ENCODE measurements at regions not wholly inside any gene's neighbourhood (a gene's known extent, or its start where the extent isn't known, plus 50 kb on each side); places are given as distances from the start of the nearest gene placed in this dataset.

- no peaks in the 10 kb centered on the region for H4K20me1 ChIP-seq (ENCODE audit: insufficient read depth, poor library complexity, severe bottlenecking)
- no peak for DNase-seq (ENCODE audit: low spot score)
- H2AFZ ChIP-seq = no peak overlapping the region
- peaks cover 12% of the 10 kb centered on the region for H3K4me1 ChIP-seq (ENCODE audit: insufficient read depth)
- no peaks in the 10 kb centered on the region for H3K36me3 ChIP-seq (replicated peaks; ENCODE audit: insufficient read depth, low read depth)
- no peaks in the 10 kb centered on the region for H3K27me3 ChIP-seq
- H3K9me3 ChIP-seq (ENCODE audit: low read depth) = no peaks in the 10 kb centered on the region
- WGBS (ENCODE audit: low lambda C conversion rate, missing lambda C conversion rate) = 96% methylated on average over 3 of the region's 3 CpGs
- no peak overlapping the region for H3K4me3 ChIP-seq
- H3K27ac ChIP-seq = no peak overlapping the region
- no peak overlapping the region for H3K4me2 ChIP-seq
- no peaks in the 10 kb centered on the region for H3K79me2 ChIP-seq
- TF ChIP-seq EZH2phosphoT487 (IDR thresholded peaks at IDR 0.05; ENCODE audit: low read depth, severe bottlenecking, unreplicated experiment) (no peak), EZH2 (IDR thresholded peaks at IDR 0.05; ENCODE audit: borderline replicate concordance) (no peak)
- TF ChIP-seq, protein P1, sequence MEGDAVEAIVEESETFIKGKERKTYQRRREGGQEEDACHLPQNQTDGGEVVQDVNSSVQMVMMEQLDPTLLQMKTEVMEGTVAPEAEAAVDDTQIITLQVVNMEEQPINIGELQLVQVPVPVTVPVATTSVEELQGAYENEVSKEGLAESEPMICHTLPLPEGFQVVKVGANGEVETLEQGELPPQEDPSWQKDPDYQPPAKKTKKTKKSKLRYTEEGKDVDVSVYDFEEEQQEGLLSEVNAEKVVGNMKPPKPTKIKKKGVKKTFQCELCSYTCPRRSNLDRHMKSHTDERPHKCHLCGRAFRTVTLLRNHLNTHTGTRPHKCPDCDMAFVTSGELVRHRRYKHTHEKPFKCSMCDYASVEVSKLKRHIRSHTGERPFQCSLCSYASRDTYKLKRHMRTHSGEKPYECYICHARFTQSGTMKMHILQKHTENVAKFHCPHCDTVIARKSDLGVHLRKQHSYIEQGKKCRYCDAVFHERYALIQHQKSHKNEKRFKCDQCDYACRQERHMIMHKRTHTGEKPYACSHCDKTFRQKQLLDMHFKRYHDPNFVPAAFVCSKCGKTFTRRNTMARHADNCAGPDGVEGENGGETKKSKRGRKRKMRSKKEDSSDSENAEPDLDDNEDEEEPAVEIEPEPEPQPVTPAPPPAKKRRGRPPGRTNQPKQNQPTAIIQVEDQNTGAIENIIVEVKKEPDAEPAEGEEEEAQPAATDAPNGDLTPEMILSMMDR (IDR thresholded peaks at IDR 0.05; ENCODE audit: poor library complexity) = no peak
- H3K9me2 ChIP-seq (replicated peaks; ENCODE audit: insufficient read depth) = no peaks in the 10 kb centered on the region
Observed at GRCh38 chr15:60073466-60073840, 69.3 kb downstream of the FOXB1 start.

GRCh38 chr15:60074181-60074885 is 70.2 kb downstream of the FOXB1 start:
- Histone ChIP-seq H3K4me1 (ENCODE audit: insufficient read depth) (peaks cover 12% of the 10 kb centered on the region), H3K4me3 (no peak overlapping the region), H3K27me3 (no peaks in the 10 kb centered on the region), H4K20me1 (ENCODE audit: insufficient read depth, poor library complexity, severe bottlenecking) (no peaks in the 10 kb centered on the region), H3K27ac (no peak overlapping the region), H3K36me3 (replicated peaks; ENCODE audit: insufficient read depth, low read depth) (no peaks in the 10 kb centered on the region), H3K4me2 (no peak overlapping the region), H3K9me2 (replicated peaks; ENCODE audit: insufficient read depth) (no peaks in the 10 kb centered on the region), H2AFZ (no peak overlapping the region), H3K79me2 (no peaks in the 10 kb centered on the region), H3K9me3 (ENCODE audit: low read depth) (no peaks in the 10 kb centered on the region)
- WGBS (ENCODE audit: low lambda C conversion rate, missing lambda C conversion rate) = 64% methylated on average over 6 of the region's 6 CpGs
- TF ChIP-seq, protein P1 (IDR thresholded peaks at IDR 0.05; ENCODE audit: poor library complexity) = no peak
- TF ChIP-seq EZH2phosphoT487 (IDR thresholded peaks at IDR 0.05; ENCODE audit: low read depth, severe bottlenecking, unreplicated experiment) = no peak
- no peak for TF ChIP-seq EZH2 (IDR thresholded peaks at IDR 0.05; ENCODE audit: borderline replicate concordance)
- DNase-seq (ENCODE audit: low spot score) = peak; percentile 21

GRCh38 chr15:60076045-60076444 is 71.9 kb downstream of the FOXB1 start:
- H3K79me2 ChIP-seq = no peaks in the 10 kb centered on the region
- no peaks in the 10 kb centered on the region for H3K36me3 ChIP-seq (replicated peaks; ENCODE audit: insufficient read depth, low read depth)
- H3K4me2 ChIP-seq = no peak overlapping the region
- H3K4me3 ChIP-seq = no peak overlapping the region
- no peaks in the 10 kb centered on the region for H3K27me3 ChIP-seq
- 84% methylated on average over 5 of the region's 5 CpGs for WGBS (ENCODE audit: low lambda C conversion rate, missing lambda C conversion rate)
- peaks cover 12% of the 10 kb centered on the region for H3K4me1 ChIP-seq (ENCODE audit: insufficient read depth)
- H2AFZ ChIP-seq = no peak overlapping the region
- no peak for TF ChIP-seq EZH2 (IDR thresholded peaks at IDR 0.05; ENCODE audit: borderline replicate concordance)
- no peak overlapping the region for H3K27ac ChIP-seq
- H3K9me2 ChIP-seq (replicated peaks; ENCODE audit: insufficient read depth) = no peaks in the 10 kb centered on the region
- no peaks in the 10 kb centered on the region for H3K9me3 ChIP-seq (ENCODE audit: low read depth)
- no peak for DNase-seq (ENCODE audit: low spot score)
- no peaks in the 10 kb centered on the region for H4K20me1 ChIP-seq (ENCODE audit: insufficient read depth, poor library complexity, severe bottlenecking)

DNA sequence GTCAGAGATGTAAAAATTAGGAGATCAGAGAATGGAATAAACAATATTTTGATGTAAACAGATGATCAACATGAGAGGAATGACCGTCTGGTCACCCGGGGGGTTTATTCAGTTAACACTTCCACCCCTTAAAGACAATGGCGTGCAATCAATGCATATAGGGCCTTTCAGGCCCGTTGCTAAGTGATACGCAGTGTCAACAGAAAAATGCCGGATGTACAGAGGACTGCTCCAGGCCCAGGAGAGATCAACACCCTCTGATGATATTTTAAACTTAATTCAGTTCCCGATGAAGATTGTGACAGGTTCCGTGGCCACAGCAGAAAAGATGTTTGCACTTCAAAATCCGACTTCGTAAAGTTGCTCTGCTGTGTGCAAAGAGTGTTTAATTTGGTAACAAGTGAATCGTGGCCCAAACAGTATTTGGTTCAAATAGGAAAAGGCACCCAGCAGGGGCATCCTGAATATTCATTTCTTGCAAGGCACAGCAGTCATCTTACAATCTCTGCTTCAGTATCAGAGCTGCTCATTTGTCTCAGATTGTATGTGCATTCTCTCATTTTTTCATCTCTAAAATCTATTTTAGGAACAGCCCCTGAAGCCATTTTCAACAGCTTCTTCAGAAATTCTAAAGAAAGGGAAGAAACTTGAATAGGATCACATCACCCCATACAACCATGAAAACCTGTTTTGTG is 72.6 kb downstream of the FOXB1 start:
- Histone ChIP-seq H3K9me2 (replicated peaks; ENCODE audit: insufficient read depth) (no peaks in the 10 kb centered on the region), H4K20me1 (ENCODE audit: insufficient read depth, poor library complexity, severe bottlenecking) (no peaks in the 10 kb centered on the region), H3K27me3 (no peaks in the 10 kb centered on the region), H3K36me3 (replicated peaks; ENCODE audit: insufficient read depth, low read depth) (no peaks in the 10 kb centered on the region), H2AFZ (no peak overlapping the region), H3K4me3 (no peak overlapping the region), H3K27ac (no peak overlapping the region), H3K9me3 (ENCODE audit: low read depth) (no peaks in the 10 kb centered on the region), H3K4me2 (no peak overlapping the region), H3K4me1 (ENCODE audit: insufficient read depth) (peaks cover 12% of the 10 kb centered on the region), H3K79me2 (no peaks in the 10 kb centered on the region)
- no peak for DNase-seq (ENCODE audit: low spot score)
- 58% methylated on average over 11 of the region's 11 CpGs for WGBS (ENCODE audit: low lambda C conversion rate, missing lambda C conversion rate)
- TF ChIP-seq, protein P1 (IDR thresholded peaks at IDR 0.05; ENCODE audit: poor library complexity) = no peak
- no peak for TF ChIP-seq EZH2phosphoT487 (IDR thresholded peaks at IDR 0.05; ENCODE audit: low read depth, severe bottlenecking, unreplicated experiment)
- no peak for TF ChIP-seq EZH2 (IDR thresholded peaks at IDR 0.05; ENCODE audit: borderline replicate concordance)

Measured in hepatocyte (in vitro differentiated cells).